ENCODE measurements at regions not wholly inside any gene's neighbourhood (a gene's known extent, or its start where the extent isn't known, plus 50 kb on each side); places are given as distances from the start of the nearest gene placed in this dataset.

DNA sequence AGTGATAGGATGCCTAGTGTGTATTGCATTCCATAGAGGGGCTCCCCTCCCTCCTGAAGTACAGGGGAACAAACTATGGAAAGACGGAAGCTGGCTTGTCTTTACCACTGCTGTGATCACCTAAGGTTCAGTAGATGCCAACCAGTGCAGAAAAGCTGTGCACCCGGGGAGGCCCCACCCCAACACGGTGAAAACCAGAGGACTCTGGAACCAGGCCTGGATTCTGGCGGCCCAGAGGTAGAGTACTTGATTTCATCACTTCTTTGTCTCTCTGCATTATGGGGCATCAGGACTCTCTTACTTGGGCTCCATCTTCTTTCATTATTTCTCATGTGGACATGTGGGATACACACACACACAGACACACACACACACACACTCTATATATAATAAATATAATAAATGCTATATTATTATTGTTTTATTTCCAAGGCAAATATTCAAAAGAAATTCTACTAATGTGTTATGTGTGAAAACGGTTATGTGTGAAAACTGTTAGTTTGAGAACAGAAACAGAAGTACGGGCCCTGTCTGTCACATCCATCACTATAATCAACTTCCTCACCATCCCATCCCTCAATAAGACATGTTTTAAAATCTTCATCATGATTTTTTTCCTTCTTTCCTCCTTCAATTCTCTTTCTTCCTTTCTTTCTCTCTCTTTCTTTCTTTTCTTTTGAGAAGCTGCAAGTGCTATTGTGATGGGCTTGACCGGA lies 152.4 kb upstream of the CMC1 start:
- no peak for DNase-seq (ENCODE audit: low read depth)

DNA sequence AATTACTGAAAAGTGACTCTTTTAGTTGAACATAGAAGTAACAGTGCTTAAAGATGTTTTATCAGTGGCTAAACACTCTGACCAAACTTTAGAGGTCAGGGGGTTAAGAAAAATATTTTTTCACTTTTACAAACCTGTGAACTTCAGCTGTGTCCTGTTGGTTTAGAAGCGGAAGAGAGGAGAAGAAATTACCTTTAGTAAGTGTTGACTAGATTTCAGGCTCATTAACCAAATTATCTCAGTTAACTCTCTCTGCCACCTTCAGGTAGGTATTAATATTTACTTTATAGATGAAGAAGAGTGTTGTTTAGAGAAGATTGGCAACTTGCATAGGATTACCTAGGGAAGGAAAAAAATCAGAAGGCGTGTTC lies 151.9 kb upstream of the CMC1 start:
- DNase-seq (ENCODE audit: low read depth): no peak

GRCh38 chr3:28099296-28099695 lies 142.1 kb upstream of the CMC1 start:
- no peak for DNase-seq (ENCODE audit: low read depth)

DNA sequence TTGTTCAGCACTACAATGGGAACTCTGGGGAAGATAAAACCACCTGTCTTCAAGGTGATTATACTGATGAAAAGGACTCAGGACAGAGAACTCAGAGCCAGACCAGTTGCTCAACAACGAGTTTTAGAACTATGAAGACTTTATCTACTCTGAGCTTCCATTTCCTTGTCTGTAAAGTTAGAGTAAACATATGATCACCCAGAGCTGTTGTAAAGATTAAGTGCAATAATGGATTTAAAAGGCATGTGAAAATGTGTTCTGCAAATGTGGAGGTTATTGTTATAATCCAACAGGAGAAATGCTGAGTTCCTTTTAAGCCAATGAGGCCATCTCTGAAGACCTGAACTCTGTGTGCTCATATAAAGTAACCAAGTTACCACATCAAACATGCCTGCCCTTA lies 139.7 kb upstream of the CMC1 start:
- no peak for DNase-seq (ENCODE audit: low read depth)

DNA sequence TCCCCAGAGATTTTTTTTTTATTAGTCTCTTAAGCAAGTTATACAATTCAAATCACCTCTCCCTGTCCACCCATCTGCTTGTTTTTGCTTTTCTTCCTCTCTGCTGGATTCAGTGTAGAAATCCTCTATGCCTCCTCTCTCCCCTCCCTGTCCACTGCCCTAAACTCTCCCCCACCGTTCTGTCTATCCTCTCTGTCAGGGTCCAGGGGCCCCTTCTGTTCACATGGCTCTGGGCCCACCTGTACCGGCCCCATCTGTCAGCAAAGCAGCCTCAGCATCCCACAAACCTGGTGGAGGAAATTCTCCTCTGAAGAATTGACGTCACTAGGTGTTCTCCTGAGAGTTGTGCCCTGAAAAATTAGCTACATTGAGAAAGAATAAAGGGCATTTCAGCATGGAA lies 137.6 kb upstream of the CMC1 start:
- no peak for DNase-seq (ENCODE audit: low read depth)

DNA sequence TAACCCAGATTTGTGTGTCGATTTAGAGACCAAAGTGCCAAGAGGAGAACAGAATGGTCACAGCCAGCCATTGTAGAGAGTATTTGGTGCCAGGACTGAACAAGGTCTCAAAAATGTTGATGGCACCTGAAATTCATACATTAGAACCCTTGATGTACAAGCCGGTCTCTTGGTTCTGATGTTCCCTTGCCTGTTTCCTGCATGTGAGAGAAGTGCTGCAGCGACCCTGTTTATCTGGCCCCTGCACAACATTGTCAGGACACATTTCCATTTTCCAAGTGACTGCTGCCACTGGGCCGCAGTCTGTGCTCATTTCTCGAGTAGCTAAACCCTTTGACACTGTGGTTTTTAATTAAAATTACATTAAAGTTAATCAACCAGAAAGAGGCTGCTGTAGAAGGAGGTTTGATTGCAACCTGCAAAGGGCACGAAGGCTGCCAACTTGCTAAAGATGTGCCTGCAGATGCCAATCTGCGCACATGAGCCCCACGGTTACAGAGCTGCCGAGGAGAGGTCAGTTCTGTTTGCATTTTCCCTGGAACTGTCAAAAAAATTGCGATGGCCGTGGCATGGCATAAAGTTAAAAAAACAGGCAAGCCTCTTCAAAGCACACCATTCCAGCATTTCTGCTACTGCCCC lies 136.4 kb upstream of the CMC1 start:
- DNase-seq (ENCODE audit: low read depth): no peak

DNA sequence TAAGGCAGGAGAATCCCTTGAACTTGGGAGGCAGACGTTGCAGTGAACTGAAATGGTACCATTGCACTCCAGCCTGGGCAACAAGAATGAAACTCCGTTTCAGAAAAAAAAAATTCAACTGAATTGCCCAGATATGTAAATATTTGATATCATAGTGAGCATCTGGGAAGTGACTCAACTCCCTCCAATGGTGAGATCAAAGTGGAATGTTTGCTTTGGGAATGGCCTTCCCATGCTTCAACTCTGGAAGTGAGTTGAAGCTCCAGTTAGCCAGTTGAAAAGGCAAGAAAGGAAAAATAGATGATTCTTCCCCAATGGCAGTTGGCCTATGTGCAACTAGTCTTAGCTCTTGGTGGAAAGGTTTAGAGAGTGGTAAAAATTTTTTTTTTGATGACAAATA lies 131.6 kb upstream of the CMC1 start:
- no peak for DNase-seq (ENCODE audit: low read depth)

DNA sequence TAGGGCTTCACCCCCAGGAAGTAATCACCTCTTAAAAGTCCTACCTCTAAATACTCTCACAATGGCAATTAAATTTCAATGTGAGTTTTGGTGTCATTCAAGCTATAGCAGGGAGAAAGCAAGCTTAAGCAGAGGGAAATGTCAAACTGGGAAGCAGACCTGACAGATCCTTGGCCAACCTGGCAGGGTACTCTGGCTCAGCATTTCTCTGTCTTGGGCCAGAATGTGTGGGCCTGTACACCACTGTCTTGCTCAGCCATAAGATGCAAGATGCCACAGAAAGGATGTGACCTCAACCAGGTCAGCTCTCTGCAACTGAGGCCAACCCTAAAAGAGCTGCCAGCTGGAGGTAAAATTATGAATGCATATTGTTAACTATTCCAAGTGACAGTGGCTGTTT lies 130.6 kb upstream of the CMC1 start:
- DNase-seq (ENCODE audit: low read depth): no peak

GRCh38 chr3:28114893-28115292 lies 126.5 kb upstream of the CMC1 start:
- DNase-seq (ENCODE audit: low read depth): no peak

GRCh38 chr3:28115316-28115715 lies 126.1 kb upstream of the CMC1 start:
- DNase-seq (ENCODE audit: low read depth): no peak

DNA sequence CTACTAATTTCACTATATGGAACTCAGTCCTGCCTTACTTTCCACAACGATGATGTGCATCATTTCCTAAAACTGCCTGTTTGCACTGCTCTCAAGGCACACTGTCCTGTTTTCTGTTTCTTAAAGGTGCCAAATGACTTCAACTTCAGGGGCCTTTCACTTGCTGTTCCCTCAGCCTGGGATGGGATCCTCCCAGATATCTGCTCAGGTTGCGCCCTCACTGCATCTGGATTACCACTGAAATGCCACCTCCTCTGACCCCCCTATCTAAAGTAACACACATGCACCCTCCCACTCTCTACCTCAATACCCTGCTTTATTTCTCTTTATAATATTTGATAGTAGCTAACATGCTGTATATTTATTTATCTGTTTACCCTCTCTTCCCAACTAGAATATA lies 123.8 kb upstream of the CMC1 start:
- no peak for DNase-seq (ENCODE audit: low read depth)

DNA sequence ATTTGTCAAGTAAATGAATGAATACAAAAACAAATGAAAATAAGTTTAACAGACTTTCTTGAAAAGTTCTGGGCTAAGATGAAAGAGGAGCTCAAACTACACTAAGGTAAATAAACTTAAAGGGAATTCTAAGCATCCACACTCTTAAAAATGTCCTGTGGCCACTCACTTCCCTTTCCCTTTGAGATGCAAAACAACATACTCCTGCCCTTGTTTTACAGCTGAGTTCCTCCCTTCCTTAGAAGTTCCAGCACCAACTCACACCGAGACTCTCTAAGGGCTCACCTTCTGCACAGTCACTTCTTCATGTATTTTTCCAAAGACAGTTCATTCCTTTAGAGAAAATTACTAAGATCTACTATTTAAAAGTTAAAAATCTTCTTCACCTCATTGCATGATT lies 123.3 kb upstream of the CMC1 start:
- DNase-seq (ENCODE audit: low read depth): no peak

DNA sequence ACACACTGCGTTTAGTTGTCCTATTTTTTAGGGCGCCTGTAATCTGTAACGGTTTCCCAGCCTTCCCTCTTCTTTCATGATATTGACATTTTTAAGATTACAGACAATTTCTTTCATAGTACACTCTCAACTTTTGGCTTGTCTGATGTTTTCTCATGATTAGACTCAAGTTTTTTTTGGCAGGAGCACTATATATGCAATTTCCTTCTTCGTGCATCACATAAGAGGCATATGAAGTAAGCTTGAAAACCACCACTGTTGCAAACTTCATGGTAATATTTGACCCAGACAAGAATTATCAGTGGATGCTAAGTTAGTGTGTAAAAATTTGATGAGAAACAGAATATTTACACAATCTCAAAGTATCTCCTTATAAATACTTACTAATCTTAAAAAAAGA lies 119.2 kb upstream of the CMC1 start:
- no peak for DNase-seq (ENCODE audit: low read depth)

GRCh38 chr3:28124882-28125281 lies 116.5 kb upstream of the CMC1 start:
- DNase-seq (ENCODE audit: low read depth): no peak

- no peak for DNase-seq (ENCODE audit: low read depth)
These were observed 116.1 kb upstream of the CMC1 start for GRCh38 chr3:28125342-28125741.

DNA sequence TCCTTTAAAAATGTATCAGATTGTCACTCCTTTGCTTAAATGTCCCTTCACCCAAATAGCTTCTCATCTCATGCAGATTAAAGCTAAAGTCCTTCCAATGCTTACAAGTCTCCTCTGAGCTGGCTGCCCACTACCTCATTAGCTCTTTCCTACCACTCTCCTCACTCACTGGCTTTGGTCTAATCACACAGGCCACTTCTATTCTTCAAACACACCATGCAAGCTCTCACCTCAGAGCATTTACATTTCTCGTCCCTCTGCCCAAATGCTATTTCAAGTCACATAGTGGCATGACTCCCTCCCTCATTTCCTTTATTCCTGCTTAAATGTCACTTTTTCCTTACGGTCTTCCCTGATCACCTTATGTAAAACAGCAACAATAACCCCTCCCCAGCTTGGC lies 110.6 kb upstream of the CMC1 start:
- DNase-seq (ENCODE audit: low read depth): no peak

GRCh38 chr3:28132941-28133340 lies 108.5 kb upstream of the CMC1 start:
- DNase-seq (ENCODE audit: low read depth): no peak

DNA sequence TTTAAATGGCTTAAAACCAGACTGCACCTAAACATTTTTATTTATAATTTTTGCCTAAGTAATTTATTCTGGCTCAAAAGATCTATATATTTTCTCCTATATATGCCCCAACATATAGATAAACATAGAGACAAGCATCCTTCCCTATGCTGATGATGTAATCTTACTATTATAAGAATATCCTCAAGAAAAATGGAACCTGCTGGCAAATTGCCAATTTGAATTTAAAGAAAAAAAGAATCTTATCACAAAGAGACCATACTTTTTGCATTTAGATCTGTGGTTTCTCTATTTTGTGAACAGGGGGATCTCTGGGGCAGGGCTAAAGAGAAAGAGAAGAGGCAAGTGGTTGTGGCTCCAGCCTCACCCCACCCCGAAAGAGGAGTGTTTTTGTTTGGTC lies 107.2 kb upstream of the CMC1 start:
- no peak for DNase-seq (ENCODE audit: low read depth)

- DNase-seq (ENCODE audit: low read depth): no peak
These were observed 106.5 kb upstream of the CMC1 start for GRCh38 chr3:28134792-28135375.

- no peak for DNase-seq (ENCODE audit: low read depth)
These were observed 104.7 kb upstream of the CMC1 start for GRCh38 chr3:28136607-28137216.

GRCh38 chr3:28138043-28138610 lies 103.3 kb upstream of the CMC1 start:
- no peak for DNase-seq (ENCODE audit: low read depth)

- no peak for DNase-seq (ENCODE audit: low read depth)
These were observed 102.1 kb upstream of the CMC1 start for GRCh38 chr3:28139288-28139687.
